ENCODE measurements at regions not wholly inside any gene's neighbourhood (a gene's known extent, or its start where the extent isn't known, plus 50 kb on each side); places are given as distances from the start of the nearest gene placed in this dataset.
"Not testable (repeated sequence)": the region's sequence is repeated elsewhere in the genome, so short reads cannot be mapped to it uniquely, and the experiment has no call there.

DNA sequence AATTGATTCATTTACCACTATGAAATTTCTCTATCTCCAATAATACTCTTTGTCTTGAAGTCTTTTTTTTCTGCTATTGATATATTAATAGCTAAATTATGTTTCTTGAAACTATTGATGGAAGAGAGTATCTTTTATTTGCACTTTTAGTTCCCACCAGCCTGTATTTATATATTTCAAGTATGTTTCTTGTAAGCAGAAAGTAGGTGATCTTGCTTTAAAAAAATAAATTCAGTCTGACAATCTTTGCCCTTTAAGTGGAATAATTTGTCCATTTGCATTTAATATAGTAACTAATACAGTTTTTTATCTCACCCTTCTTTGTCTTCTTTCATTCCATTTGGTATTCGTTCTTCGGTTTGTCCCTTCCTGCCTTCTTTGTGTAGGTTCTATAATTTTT, 790.5 kb downstream of the MCTP2 start:
- DNase-seq, result no peak

DNA sequence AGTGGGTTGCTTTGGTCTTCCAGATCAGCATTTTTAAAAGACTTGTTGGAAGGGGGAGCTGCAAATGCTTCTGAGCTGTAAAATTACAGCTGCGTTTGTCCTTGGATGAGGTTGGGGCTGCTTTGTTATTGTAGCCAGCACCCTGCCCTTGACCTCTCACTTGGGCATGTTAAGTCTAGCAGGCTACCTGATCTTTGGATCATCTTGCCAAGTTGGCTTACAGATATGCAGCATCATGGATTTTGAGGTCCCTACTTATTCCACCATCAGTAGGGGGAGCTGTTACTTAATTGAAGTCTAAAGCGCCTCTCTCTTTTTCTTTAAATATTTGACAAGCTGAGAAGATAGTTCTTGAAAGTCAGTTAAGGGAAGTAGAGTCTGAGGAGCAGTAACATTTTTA, 793.0 kb downstream of the MCTP2 start:
- no peak for DNase-seq

DNA sequence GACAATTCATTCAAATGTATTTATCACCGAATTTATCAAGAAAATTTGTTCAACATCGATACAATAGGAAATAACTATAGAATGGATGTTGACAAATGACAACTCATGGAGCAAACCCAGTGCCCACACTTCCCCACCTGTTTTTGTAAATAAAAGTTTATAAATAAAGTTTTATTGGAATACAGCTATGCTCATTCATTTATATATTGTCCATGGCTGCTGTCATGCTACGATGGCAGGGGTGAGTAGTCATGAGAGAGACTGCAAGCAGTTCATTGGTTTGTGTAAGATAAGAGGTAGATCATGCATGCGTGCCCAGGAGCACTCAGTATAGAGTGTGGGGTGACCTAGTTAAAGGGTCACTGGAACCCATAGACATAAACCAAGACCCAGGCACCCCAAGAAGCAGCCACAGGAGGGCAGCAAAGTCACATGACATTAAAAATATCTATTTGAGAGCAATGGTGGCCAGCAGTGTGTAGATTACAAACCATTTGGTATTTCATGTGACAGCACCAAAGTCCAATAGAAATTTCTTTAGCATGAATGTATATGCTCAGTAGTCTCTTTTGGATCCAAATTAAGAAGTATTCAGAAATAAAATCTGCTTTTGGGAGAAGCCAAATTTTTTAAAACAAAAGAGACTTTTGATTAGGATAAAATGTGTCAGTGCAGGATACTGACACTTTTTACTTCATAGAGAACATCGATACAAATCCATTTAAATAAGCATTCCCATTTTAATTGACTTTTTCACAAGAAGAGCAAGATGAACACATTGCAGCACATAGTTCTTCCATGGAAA, 794.8 kb downstream of the MCTP2 start:
- no peak for DNase-seq

DNA sequence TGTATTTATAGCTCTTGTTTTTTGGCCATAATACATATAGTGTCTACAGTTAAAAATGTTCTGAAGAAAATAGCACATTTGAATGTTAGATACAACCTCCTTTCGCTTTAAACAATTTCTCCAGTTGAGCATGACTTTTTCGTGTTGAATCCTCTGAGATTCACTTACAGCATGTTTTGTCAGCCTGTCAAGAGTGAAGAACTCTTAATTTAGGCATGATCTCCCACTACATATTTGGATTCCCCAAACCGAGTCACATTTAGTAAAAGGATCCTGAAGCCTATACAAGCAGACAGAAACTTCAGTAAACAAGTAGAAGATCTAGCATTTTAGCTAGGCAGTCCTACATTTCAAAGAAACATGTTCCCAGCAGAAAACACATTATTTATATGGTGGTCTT, 796.6 kb downstream of the MCTP2 start:
- DNase-seq, result no peak

DNA sequence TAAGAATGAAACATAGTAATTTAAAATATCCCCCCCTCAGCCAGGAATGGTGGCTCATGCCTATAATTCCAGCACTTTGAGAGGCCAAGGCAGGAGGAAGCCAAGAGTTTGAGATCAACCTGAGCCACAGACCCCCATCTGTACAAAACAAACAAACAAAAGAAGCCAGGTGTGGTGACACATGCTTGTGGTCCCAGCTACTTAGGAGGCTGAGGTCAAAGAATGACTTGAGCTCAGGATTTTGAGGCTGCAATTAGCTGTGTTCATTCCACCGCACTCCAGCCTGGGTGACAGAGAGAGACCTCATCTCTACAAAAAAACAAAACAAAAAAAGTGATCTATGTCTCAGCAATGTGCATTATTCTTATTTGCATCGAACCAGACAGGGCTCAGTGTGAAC, 800.8 kb downstream of the MCTP2 start:
- no peak for DNase-seq

DNA sequence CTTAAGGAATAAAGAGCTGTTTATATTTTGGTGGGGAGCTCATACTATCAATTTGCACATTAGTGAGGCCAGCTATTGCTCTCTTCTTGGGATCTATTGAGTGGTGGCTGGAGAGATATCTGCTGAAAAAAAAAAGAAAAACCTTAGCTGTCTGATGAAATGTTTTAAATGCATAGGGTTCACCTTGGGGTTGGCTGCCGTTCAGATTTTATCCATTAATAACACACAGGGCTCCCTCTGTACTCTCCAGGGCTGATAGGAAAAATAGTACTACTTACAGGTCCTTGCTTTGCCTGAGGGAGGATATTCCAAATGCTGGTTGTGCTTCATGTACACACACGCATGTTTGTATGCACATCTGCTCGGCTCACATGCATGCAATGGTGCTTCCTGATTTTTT, 803.7 kb downstream of the MCTP2 start:
- no peak for DNase-seq

DNA sequence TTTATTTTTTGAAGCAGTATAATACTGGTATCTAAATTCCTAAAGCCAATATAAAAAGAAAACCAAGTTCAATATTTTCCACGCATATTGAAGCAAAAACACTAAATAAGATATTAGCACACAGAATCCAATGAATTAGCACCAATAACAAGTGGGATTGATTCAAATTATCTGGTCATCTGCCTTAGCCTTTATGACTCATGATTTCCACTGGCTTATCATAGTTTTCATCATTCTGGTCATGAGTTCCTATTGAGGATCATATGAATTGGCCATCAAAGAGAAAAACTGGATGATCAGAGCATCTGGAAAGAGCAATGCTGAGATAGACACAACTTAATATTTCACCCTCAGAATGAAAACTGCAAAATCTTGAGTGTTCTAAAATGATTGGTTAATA, 809.9 kb downstream of the MCTP2 start:
- no peak for DNase-seq

DNA sequence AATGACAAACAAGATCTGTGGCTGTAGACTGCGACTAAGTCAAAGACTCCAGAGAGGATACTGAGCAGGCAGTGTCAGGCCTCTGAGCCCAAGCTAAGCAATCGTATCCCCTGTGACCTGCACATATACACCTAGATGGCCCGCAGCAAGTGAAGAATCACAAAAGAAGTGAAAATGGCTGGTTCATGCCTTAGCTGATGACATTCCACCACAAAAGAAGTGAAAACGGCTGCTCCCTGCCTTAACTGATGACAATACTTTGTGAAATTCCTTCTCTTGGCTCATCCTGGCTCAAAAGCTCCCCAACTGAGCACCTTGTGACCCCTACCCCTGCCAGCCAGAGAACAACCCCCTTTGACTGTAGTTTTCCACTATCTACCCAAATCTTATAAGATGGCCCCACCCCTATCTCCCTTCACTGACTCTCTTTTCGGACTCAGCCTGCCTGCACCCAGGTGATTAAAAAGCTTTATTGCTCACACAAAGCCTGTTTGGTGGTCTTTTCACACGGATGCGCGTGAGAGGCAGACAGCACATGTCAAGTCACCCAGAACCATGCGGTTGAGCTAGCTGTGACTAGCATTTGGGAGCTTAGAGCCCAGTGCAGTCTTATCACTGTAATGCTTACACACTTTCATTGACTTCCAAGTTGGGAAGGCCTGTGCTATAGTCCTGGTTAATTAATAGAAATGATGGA, 812.0 kb downstream of the MCTP2 start:
- not testable (repeated sequence) for DNase-seq

DNA sequence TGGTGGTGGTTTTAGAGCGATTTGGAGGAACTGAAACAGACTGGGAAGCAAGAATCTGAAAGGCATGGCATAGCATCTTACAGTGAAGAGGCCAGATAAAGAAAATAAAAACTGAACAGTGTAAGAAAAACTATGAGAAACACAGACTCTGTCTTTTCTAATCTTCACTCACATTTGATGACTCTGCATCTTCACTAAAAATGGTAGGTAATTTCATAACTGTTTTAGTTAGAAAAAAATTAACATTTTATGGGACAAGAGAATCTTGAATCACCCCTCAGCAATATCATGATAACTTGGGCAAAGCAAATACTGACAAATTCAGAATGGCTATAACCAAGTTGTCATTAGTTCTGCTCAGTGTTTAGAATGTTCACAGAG, 812.6 kb downstream of the MCTP2 start:
- DNase-seq, result no peak

DNA sequence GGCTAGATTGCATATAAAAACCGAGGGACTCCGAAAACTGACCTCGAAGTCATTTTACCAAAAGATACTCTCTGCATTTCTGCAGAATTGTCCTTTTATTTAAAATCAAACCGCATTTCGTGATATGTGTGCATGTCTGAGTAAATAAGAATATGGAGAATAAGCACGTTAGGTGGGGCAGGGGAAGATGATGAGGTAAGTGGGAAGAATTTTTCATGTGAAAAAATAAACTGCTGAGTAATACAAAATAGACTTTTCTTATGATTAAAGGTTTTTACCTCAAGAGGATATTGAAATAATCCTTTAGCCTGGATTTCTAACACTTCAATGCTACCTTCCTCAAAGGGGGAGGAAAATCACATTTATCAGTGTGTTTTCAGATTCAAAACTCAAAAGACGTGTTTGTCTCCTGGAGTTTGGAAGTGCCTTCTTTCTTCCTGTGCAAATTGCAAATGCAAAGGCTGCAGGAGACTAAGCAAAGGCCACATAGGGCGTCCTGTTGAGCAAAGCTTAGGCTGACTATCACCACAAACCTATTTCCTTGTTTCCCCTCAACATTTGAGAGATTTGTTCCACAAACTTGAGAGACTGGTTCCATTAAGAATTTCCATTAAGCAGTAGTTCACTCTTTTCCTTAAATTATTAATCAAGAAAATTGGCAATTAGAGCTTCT, 813.5 kb downstream of the MCTP2 start:
- no peak for DNase-seq

DNA sequence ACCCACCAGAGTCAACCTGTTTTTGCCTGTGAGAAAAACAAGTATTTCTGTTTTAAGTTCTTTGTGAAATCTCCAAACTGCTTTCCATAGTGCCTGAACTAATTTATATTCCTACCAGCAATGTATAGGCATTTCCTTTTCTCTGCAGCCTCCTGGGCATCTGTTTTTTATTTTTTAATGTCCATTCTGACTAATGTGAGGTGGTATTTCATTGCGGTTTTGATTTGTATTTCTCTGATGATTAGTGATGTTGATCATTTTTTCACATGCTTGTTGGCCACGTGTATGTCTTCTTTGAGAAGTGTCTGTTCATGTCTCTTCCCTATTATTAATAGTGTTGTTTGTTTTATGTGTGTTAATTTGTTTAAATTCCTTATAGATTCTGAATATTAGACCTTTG, 820.5 kb downstream of the MCTP2 start:
- DNase-seq, result no peak

DNA sequence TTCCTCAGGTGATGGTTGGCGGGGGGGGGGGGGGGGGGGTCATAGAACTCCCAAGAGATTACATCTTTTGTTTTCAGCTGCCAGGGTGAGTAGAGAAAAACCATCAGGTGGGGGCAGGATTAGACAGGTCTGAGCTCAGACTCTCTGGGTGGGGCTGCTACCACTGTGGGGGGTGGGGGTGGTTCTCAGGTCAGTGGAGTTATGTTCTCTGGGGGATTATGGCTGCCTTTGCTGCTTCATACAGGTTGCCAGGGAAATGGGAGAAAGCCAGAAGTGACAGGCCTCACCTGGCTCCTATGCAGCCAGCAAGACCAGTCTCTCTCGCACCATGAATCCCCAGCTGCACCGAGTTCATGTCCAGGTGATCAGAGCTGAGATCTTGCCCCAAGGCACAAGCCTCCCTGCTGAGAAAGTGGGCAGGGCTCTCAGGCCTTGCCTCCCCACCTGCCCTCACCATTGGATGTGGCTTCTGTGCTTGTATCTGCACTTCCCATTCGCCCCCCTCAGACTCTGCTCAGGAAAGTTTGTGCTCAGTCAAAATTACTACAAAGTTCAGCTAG, 828.1 kb downstream of the MCTP2 start:
- DNase-seq, result no peak

DNA sequence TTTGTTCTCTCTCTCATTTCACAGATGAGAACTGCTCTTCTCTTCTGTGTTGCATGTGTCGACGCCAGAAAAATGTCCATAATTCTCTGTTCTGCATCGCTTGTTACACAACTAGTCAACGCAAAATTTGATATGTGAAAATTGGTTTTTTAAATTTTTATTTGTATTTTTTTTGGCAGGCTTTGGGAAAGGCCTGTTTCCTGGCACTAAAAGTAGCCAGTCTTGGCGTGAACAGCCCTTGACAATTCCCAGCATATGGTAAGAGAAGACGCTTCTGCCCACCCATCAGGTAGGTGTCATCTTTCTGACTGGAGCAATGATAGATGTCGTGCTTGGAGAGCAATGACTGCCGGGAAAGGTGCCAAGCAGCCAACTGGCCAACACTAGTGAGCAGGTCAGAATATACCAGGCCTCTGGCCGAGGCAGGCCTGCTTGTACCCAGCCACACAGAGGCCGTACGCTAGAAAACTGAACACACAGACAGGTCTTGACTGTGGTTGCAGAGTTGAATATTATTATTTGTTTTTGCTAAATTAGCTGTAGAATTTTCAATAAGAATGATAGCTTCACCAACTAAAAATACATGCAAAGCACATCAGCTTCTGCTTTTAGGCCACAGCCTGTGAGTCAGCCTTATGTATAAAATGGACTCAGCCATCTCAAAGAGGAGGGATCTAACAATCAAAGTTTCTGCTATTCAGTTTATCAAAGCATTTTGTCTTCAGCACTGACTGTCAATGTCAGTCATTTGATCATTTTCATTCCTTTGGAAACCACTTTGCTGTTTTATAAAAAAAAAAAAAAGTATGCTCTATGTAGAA, 837.5 kb downstream of the MCTP2 start:
- DNase-seq, result no peak

DNA sequence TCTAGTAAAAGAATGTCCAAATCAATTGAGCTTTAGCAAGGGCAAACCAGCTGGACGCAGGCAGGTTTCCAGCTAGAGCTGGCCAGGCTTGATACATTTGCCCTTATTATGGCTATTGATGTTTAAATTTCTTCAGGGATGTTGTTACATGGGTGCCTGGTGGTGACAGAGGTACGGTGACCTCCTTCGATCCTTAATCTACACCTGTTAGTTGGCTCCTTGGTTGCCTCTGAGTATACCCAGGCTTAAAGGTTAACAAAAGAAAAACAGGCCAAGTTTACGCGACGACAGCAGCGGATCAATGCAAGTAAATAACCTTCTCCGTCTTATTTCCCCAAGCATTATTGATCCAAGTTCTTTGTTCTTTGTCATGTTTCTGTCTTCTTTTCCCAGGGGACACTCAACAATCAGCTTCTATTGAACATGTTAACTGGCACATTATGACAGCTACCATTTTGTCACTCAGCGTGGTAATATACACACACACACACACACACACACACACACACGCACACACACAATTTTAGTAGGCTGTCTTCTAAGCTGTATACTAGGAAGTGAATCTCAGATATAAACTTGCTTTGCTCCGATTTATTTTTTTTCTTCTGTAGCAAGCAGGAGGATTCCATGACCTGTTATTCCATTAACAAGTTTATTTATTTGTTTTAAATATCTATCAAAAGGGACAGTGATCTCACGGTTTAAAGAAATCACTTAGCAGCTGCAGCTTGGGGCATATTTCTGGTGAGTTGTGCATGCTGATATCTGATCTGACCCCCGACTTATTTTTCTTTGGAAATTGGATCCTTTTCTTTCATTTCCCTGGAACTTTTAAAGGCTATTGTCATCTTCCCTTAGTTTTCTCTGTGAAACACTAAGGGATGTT, 844.7 kb downstream of the MCTP2 start:
- no peak for DNase-seq

DNA sequence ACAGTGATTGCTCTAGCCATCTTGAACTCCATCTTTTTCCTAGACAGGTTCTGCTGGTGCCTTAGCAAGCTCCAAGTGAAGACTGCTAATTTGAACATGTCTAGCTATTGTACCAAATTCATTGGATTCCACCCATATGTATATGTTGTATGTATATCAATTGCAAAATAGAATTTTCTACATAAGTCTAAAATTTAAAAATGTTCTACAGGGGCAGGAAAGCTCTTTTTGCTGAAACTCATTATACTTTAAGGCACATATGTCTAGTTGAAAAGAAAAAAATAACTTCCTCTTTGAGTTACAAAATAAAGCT, 845.3 kb downstream of the MCTP2 start:
- DNase-seq, result no peak

DNA sequence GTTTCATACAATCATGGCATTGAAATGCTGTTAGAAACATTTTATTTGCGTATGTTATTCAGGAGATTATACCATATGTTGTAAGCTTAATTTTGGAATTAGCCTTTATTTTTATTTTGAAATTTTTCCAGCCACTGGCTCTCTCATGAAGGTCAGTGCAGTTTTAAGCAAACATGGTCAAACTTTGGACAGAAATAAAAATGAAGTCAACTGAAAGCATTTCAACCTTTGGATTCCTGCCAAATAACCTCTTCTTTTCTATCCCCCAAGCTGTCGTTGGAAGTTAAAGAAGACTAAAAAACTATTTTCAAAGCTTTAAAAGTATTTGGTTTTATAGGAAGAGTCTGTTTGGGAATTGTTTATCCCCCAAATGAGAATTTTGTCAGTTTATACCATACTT, 846.6 kb downstream of the MCTP2 start:
- no peak for DNase-seq

DNA sequence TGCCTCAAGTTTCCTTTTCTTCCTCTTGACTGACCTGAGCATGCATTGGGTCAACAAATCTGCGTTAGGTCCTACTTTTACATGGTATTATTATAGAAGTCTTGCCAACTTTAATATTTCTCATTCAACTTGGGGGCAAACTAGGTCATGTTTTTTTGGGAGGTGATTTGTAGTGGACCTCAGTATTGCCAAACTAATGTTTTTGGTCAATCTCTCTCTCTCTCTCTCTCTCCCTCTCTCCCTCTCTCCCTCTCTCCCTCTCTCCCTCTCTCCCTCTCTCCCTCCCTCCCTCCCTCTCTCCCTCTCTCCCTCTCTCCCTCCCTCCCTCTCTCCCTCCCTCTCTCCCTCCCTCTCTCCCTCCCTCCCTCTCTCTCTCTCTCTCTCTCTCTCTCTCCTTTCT, 848.9 kb downstream of the MCTP2 start:
- not testable (repeated sequence) for DNase-seq

DNA sequence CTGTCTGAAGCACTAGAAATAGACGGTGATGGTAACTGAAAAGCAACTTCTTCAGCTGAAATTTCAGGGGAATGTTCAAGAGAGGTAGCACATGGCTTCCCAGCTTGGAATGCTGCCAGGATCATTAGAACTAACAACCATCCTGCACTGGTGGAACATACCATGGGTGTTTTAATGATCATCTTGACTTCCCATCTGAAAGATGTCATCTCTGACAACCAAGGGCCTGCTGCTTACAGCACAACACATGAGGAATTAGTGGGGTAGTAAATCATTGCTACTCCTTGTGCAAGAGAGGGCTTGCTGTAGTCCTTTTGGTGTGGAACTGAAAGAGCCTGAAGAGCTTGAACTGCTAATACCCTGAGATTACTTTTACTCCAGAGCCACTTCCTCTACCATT, 853.7 kb downstream of the MCTP2 start:
- DNase-seq, result no peak

DNA sequence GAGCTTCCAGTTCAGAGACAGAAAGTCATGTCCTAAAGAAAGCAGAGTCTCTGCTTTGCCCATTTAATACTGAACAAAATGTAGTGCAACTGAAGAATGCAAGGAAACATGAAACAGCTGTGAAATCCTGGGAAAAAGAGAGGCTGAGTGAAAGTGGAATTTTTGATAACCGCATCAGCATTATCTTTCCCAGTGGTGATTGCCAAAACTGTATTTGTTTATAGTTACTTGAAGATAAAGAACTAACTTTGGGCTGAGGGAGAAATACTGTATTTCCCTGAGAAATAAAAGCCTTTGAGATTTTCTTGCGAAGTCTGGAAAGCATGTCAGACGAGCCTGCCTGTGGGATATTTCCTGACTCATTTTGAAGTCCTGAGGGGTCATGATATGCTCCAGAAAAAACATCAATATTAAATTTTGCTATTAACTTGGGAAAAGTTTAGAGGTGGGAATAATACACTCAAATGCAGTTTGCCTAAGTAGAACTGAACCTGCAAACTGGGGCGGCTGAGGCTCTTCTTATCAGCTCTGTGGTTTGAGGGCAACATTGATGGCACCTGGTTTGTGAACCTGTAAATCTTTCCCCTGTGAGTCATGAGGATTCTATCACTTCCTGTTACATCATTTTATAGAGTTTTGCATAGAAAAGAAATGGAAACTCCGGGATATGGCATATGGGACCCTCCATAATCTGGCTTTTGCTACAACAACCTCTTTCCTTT, 855.3 kb downstream of the MCTP2 start:
- DNase-seq, result no peak

DNA sequence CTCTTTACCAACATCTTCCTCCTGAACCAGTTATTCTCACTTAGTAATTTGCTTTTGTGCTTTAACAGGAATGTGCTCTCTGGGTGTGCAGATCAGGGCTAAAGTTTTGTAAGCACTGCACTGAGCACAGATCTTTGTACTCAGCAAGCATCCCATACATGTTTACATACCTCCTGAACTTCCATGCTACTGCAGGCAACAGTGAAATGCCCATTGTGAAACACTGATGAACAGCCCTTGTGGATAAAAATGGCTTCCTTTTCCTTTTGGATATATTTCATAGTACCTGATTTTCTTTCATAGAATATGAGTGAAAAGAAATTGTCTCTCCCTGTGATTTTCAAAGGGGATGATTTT, 855.9 kb downstream of the MCTP2 start:
- DNase-seq, result no peak

DNA sequence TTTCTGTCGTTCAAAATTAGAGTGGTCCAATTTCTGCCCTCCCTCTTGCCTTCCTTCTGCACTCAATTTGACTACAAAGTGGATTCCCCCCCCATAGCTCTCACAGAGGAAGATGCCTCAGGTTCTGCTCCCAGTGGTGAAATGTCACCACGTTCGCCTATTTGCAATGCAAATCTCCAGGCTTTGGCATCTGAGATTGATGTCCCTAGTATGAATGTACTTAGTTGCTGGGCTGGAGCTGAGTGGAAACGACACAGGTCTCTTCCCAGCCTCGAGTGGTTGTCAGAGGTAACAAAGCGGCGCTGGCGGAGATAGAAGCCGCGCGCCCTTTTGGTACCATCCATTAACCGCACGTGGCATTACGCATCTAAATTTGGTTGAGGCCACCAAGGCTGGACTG, 860.1 kb downstream of the MCTP2 start:
- DNase-seq, result no peak

DNA sequence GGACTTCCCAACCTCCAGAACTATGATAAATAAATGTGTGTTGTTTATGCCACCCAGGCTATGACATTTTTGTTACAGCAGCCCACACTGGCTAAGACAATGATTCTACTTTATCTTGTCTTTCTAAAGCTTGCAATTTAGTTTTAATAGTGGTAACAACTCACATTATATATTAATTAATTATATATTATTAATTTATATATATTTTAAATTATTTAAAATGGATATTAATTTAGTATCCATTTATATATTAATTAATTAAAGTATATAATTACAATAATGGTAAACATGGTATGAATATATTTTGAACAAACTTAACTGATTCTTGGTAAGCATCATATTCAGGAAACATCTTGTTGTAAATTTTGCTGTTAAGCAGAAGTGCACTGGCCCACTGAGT, 863.9 kb downstream of the MCTP2 start:
- DNase-seq, result no peak

Data from stimulated activated naive CD4-positive, alpha-beta T cell treated with Interleukin-2 at 50 U/mL for 16 hours (primary cell).